ENCODE measurements at regions not wholly inside any gene's neighbourhood (a gene's known extent, or its start where the extent isn't known, plus 50 kb on each side); places are given as distances from the start of the nearest gene placed in this dataset.

- TF ChIP-seq CTCF (IDR thresholded peaks at IDR 0.05; ENCODE audit: insufficient read depth, low read length) (no peak), SPI1 (IDR thresholded peaks at IDR 0.05; ENCODE audit: borderline replicate concordance, low read depth) (no peak)
- no peak overlapping the region for H3K27ac ChIP-seq (replicated peaks)
- no peak overlapping the region for H3K4me3 ChIP-seq (replicated peaks; ENCODE audit: insufficient read depth, low read length)
- no peaks in the 10 kb centered on the region for H3K27me3 ChIP-seq (ENCODE audit: insufficient read depth, poor library complexity, severe bottlenecking)
- no peak for DNase-seq (ENCODE audit: low read depth in 1 of 2, low spot score in 1 of 2)
Observed at GRCh38 chr15:62432702-62433398, 267.8 kb upstream of the C2CD4B start.

- Histone ChIP-seq H3K27ac (replicated peaks) (no peak overlapping the region), H3K27me3 (ENCODE audit: insufficient read depth, poor library complexity, severe bottlenecking) (no peaks in the 10 kb centered on the region), H3K4me3 (replicated peaks; ENCODE audit: insufficient read depth, low read length) (no peak overlapping the region)
- no peak for DNase-seq (ENCODE audit: low read depth in 1 of 2, low spot score in 1 of 2)
- TF ChIP-seq SPI1 (IDR thresholded peaks at IDR 0.05; ENCODE audit: borderline replicate concordance, low read depth) (no peak), GABPA (IDR thresholded peaks at IDR 0.05; ENCODE audit: low read depth) (no peak), REST (IDR thresholded peaks at IDR 0.05; ENCODE audit: insufficient replicate concordance, low read depth) (no peak), CTCF (IDR thresholded peaks at IDR 0.05; ENCODE audit: insufficient read depth, low read length) (no peak), POLR2AphosphoS5 (IDR thresholded peaks at IDR 0.05; ENCODE audit: low read depth) (no peak)
Observed at GRCh38 chr15:62436235-62436634, 271.1 kb upstream of the C2CD4B start.

- DNase-seq (ENCODE audit: low read depth in 1 of 2, low spot score in 1 of 2) = no peak
- no peak overlapping the region for H3K4me3 ChIP-seq (replicated peaks; ENCODE audit: insufficient read depth, low read length)
- H3K27ac ChIP-seq (replicated peaks) = no peak overlapping the region
- TF ChIP-seq CTCF (IDR thresholded peaks at IDR 0.05; ENCODE audit: insufficient read depth, low read length) (no peak), GABPA (IDR thresholded peaks at IDR 0.05; ENCODE audit: low read depth) (no peak), REST (IDR thresholded peaks at IDR 0.05; ENCODE audit: insufficient replicate concordance, low read depth) (no peak), SPI1 (IDR thresholded peaks at IDR 0.05; ENCODE audit: borderline replicate concordance, low read depth) (no peak), POLR2AphosphoS5 (IDR thresholded peaks at IDR 0.05; ENCODE audit: low read depth) (no peak)
- no peaks in the 10 kb centered on the region for H3K27me3 ChIP-seq (ENCODE audit: insufficient read depth, poor library complexity, severe bottlenecking)
Observed at GRCh38 chr15:62437753-62438152, 272.7 kb upstream of the C2CD4B start.

GRCh38 chr15:62439543-62440016 is 274.5 kb upstream of the C2CD4B start:
- no peak for DNase-seq (ENCODE audit: low read depth in 1 of 2, low spot score in 1 of 2)
- Histone ChIP-seq H3K27me3 (ENCODE audit: insufficient read depth, poor library complexity, severe bottlenecking) (no peaks in the 10 kb centered on the region), H3K4me3 (replicated peaks; ENCODE audit: insufficient read depth, low read length) (no peak overlapping the region), H3K27ac (replicated peaks) (no peak overlapping the region)
- TF ChIP-seq POLR2AphosphoS5 (IDR thresholded peaks at IDR 0.05; ENCODE audit: low read depth) = no peak
- TF ChIP-seq GABPA (IDR thresholded peaks at IDR 0.05; ENCODE audit: low read depth) = no peak
- no peak for TF ChIP-seq CTCF (IDR thresholded peaks at IDR 0.05; ENCODE audit: insufficient read depth, low read length)
- TF ChIP-seq REST (IDR thresholded peaks at IDR 0.05; ENCODE audit: insufficient replicate concordance, low read depth) = no peak
- TF ChIP-seq SPI1 (IDR thresholded peaks at IDR 0.05; ENCODE audit: borderline replicate concordance, low read depth) = no peak
